ENCODE measurements at regions not wholly inside any gene's neighbourhood (a gene's known extent, or its start where the extent isn't known, plus 50 kb on each side); places are given as distances from the start of the nearest gene placed in this dataset.

DNA sequence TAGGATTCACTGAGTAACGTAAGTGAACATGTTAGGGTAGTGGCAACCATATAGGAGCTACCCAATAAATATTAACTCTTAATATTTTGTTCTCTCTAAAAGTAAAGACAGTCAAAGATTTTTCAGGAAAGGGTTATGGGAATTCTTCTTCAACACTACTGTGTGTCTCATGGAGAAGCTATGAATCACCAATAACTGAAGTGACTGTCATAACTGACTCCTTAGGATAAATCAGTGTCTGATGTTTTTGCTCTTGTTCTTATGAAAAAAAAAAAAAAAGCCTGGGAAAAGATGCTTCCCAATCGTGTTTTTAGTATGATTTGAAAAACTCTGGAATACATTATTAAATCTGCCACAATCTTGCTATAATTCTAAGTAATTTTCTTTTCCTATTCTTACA lies 111.2 kb upstream of the CEP126 start:
- TF ChIP-seq CTCF (conservative IDR thresholded peaks at IDR 0.05; ENCODE audit: low read length) (no peak), EZH2phosphoT487 (IDR thresholded peaks at IDR 0.05; ENCODE audit: borderline replicate concordance) (no peak)

Measured in Loucy (cell line).